ENCODE measurements at regions not wholly inside any gene's neighbourhood (a gene's known extent, or its start where the extent isn't known, plus 50 kb on each side); places are given as distances from the start of the nearest gene placed in this dataset.

GRCh38 chr12:9323144-9323681 is 115.0 kb upstream of the PZP start:
- Histone ChIP-seq H3K9me3 (ENCODE audit: low read length) (no peaks in the 10 kb centered on the region), H3K9ac (ENCODE audit: low read length) (no peak overlapping the region), H3K4me2 (ENCODE audit: low read length) (no peak overlapping the region), H4K20me1 (ENCODE audit: insufficient read depth) (no peaks in the 10 kb centered on the region), H3K9me2 (ENCODE audit: insufficient read depth, low read length) (no peaks in the 10 kb centered on the region), H3K36me3 (ENCODE audit: insufficient read depth, low read length) (no peaks in the 10 kb centered on the region), H3F3A (ENCODE audit: insufficient read depth, low read length, poor library complexity, severe bottlenecking) (no peaks in the 10 kb centered on the region), H3K27me3 (ENCODE audit: insufficient read depth, low read depth, low read length) (no peaks in the 10 kb centered on the region), H2AFZ (ENCODE audit: low read depth, low read length) (no peak overlapping the region), H3K4me3 (ENCODE audit: low read length) (no peak overlapping the region), H3K79me2 (replicated peaks; ENCODE audit: insufficient read depth, low read length) (no peaks in the 10 kb centered on the region), H3K27ac (ENCODE audit: low read length) (no peak overlapping the region)
- TF ChIP-seq RAD21 (conservative IDR thresholded peaks at IDR 0.05) (no peak), POLR2AphosphoS5 (IDR thresholded peaks at IDR 0.05) (no peak), REST (IDR thresholded peaks at IDR 0.05; ENCODE audit: borderline replicate concordance) (no peak), SMC3 (conservative IDR thresholded peaks at IDR 0.05; ENCODE audit: poor library complexity) (no peak), CTCF (IDR thresholded peaks at IDR 0.05; ENCODE audit: poor library complexity, severe bottlenecking) (no peak), EZH2 (IDR thresholded peaks at IDR 0.05; ENCODE audit: borderline replicate concordance, insufficient read depth, low read length, poor library complexity, severe bottlenecking) (no peak), EP300 (conservative IDR thresholded peaks at IDR 0.05; ENCODE audit: poor library complexity, severe bottlenecking) (no peak), MXI1 (conservative IDR thresholded peaks at IDR 0.05; ENCODE audit: poor library complexity, severe bottlenecking) (no peak), TAF1 (IDR thresholded peaks at IDR 0.05; ENCODE audit: low read depth) (no peak)

- no peaks in the 10 kb centered on the region for H3F3A ChIP-seq (ENCODE audit: insufficient read depth, low read length, poor library complexity, severe bottlenecking)
- H3K9me3 ChIP-seq (ENCODE audit: low read length) = no peaks in the 10 kb centered on the region
- no peaks in the 10 kb centered on the region for H3K27me3 ChIP-seq (ENCODE audit: insufficient read depth, low read depth, low read length)
- no peaks in the 10 kb centered on the region for H4K20me1 ChIP-seq (ENCODE audit: insufficient read depth)
- H3K9me2 ChIP-seq (ENCODE audit: insufficient read depth, low read length) = no peaks in the 10 kb centered on the region
- no peaks in the 10 kb centered on the region for H3K79me2 ChIP-seq (replicated peaks; ENCODE audit: insufficient read depth, low read length)
- no peaks in the 10 kb centered on the region for H3K36me3 ChIP-seq (ENCODE audit: insufficient read depth, low read length)
- H2AFZ ChIP-seq (ENCODE audit: low read depth, low read length) = no peak overlapping the region
- H3K4me3 ChIP-seq (ENCODE audit: low read length) = no peak overlapping the region
- H3K9ac ChIP-seq (ENCODE audit: low read length) = no peak overlapping the region
- no peak overlapping the region for H3K27ac ChIP-seq (ENCODE audit: low read length)
- no peak overlapping the region for H3K4me2 ChIP-seq (ENCODE audit: low read length)
- TF ChIP-seq EZH2 (IDR thresholded peaks at IDR 0.05; ENCODE audit: borderline replicate concordance, insufficient read depth, low read length, poor library complexity, severe bottlenecking) (no peak), REST (IDR thresholded peaks at IDR 0.05; ENCODE audit: borderline replicate concordance) (no peak), RAD21 (conservative IDR thresholded peaks at IDR 0.05) (no peak), SMC3 (conservative IDR thresholded peaks at IDR 0.05; ENCODE audit: poor library complexity) (no peak), CTCF (IDR thresholded peaks at IDR 0.05; ENCODE audit: poor library complexity, severe bottlenecking) (no peak), POLR2AphosphoS5 (IDR thresholded peaks at IDR 0.05) (no peak), MXI1 (conservative IDR thresholded peaks at IDR 0.05; ENCODE audit: poor library complexity, severe bottlenecking) (no peak), EP300 (conservative IDR thresholded peaks at IDR 0.05; ENCODE audit: poor library complexity, severe bottlenecking) (no peak), TAF1 (IDR thresholded peaks at IDR 0.05; ENCODE audit: low read depth) (no peak)
Measured at GRCh38 chr12:9319842-9320173, 111.6 kb upstream of the PZP start.
